ENCODE measurements at regions not wholly inside any gene's neighbourhood (a gene's known extent, or its start where the extent isn't known, plus 50 kb on each side); places are given as distances from the start of the nearest gene placed in this dataset.

GRCh38 chr2:198595721-198596120 is 791.3 kb downstream of the PLCL1 start:
- TF ChIP-seq KLF17 (tag by site-specific recombination; IDR thresholded peaks at IDR 0.05): no peak
- TF ChIP-seq ZNF544 (tag by site-specific recombination; IDR thresholded peaks at IDR 0.05): no peak
- TF ChIP-seq ZNF302 (tag by site-specific recombination; IDR thresholded peaks at IDR 0.05; ENCODE audit: low read depth): no peak
- no peak for TF ChIP-seq KLF16 (tag by site-specific recombination; IDR thresholded peaks at IDR 0.05)
- no peak for TF ChIP-seq ZBTB8A (tag by site-specific recombination; IDR thresholded peaks at IDR 0.05)
- TF ChIP-seq ZNF785 (tag by site-specific recombination; IDR thresholded peaks at IDR 0.05): no peak
- TF ChIP-seq ZBTB6 (tag by site-specific recombination; IDR thresholded peaks at IDR 0.05): no peak
- no peak for TF ChIP-seq GLI2 (tag by site-specific recombination; IDR thresholded peaks at IDR 0.05; ENCODE audit: borderline replicate concordance, low read depth)
- no peak for TF ChIP-seq CTCF (tag by site-specific recombination; IDR thresholded peaks at IDR 0.05)
- no peak for TF ChIP-seq ZNF211 (tag by site-specific recombination; IDR thresholded peaks at IDR 0.05; ENCODE audit: low read depth)
- TF ChIP-seq ZNF692 (tag by site-specific recombination; IDR thresholded peaks at IDR 0.05): no peak
- TF ChIP-seq ZNF274 (IDR thresholded peaks at IDR 0.05; ENCODE audit: low read length): no peak
- TF ChIP-seq ZNF274 (tag by site-specific recombination; IDR thresholded peaks at IDR 0.05; ENCODE audit: borderline replicate concordance): no peak
